ENCODE measurements at regions not wholly inside any gene's neighbourhood (a gene's known extent, or its start where the extent isn't known, plus 50 kb on each side); places are given as distances from the start of the nearest gene placed in this dataset.

- Histone ChIP-seq H3K4me1 (no peaks in the 10 kb centered on the region), H3K27me3 (no peaks in the 10 kb centered on the region), H3K4me3 (ENCODE audit: low read depth, low read length) (no peak overlapping the region), H3K36me3 (no peaks in the 10 kb centered on the region), H3K9me3 (no peaks in the 10 kb centered on the region)
- DNase-seq, result no peak
- no peak for TF ChIP-seq CTCF (IDR thresholded peaks at IDR 0.05; ENCODE audit: low read depth, low read length)
Observed at GRCh38 chr10:4504550-4504949, 321.5 kb upstream of the AKR1E2 start.

- DNase-seq, result no peak
- Histone ChIP-seq H3K9me3 (no peaks in the 10 kb centered on the region), H3K4me3 (ENCODE audit: low read depth, low read length) (no peak overlapping the region), H3K4me1 (no peaks in the 10 kb centered on the region), H3K27me3 (no peaks in the 10 kb centered on the region), H3K36me3 (no peaks in the 10 kb centered on the region)
- no peak for TF ChIP-seq CTCF (IDR thresholded peaks at IDR 0.05; ENCODE audit: low read depth, low read length)
Observed at GRCh38 chr10:4503076-4503475, 322.9 kb upstream of the AKR1E2 start.

DNA sequence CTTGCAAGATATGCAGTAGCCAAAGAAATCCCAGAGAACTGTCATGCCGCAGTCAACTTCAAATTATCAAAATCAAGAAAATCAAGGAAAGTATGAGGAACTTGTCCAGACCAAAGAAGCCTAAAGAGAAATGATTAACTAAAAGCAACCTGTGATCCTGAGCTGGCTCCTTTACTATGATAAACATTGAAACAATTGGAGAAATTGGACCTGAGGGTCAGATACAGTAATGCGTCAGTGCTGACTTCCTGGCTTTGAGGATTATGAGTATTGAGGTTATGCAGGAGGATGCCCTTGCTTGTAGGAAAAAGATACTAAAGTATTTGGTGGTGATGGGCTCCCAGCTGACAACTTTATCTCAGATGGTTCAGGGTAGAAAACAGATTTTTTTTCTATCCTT lies 324.7 kb upstream of the AKR1E2 start:
- Histone ChIP-seq H3K27me3 (no peaks in the 10 kb centered on the region), H3K4me3 (ENCODE audit: low read depth, low read length) (no peak overlapping the region), H3K4me1 (no peaks in the 10 kb centered on the region), H3K36me3 (no peaks in the 10 kb centered on the region), H3K9me3 (no peaks in the 10 kb centered on the region)
- no peak for TF ChIP-seq CTCF (IDR thresholded peaks at IDR 0.05; ENCODE audit: low read depth, low read length)
- no peak for DNase-seq

- DNase-seq, result no peak
- H3K36me3 ChIP-seq, result no peaks in the 10 kb centered on the region
- no peaks in the 10 kb centered on the region for H3K27me3 ChIP-seq
- no peaks in the 10 kb centered on the region for H3K9me3 ChIP-seq
- no peak for TF ChIP-seq CTCF (IDR thresholded peaks at IDR 0.05; ENCODE audit: low read depth, low read length)
- H3K4me3 ChIP-seq (ENCODE audit: low read depth, low read length), result no peak overlapping the region
- H3K4me1 ChIP-seq, result no peaks in the 10 kb centered on the region
Observed at GRCh38 chr10:4498711-4499251, 327.2 kb upstream of the AKR1E2 start.

DNA sequence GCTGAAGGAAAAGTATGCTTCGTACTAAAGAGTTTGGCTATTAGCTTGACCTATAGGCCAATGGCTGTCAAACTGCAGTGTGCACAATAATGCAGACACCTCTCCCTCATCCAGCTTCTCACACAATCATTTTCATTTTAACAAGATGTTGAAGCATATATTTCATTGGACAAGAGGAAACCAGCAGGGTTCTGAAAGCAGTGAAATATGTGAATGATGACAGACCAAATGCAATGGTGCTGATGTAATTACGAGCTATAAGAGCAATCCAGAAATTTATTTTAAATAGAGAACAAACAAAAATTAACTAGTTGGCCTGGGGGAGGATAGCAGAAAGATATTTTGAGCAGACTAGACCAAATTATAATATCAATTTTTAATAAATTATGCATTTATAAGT lies 331.5 kb upstream of the AKR1E2 start:
- Histone ChIP-seq H3K36me3 (no peaks in the 10 kb centered on the region), H3K4me3 (ENCODE audit: low read depth, low read length) (no peak overlapping the region), H3K27me3 (no peaks in the 10 kb centered on the region), H3K4me1 (no peaks in the 10 kb centered on the region), H3K9me3 (no peaks in the 10 kb centered on the region)
- TF ChIP-seq CTCF (IDR thresholded peaks at IDR 0.05; ENCODE audit: low read depth, low read length), result no peak
- DNase-seq, result no peak

DNA sequence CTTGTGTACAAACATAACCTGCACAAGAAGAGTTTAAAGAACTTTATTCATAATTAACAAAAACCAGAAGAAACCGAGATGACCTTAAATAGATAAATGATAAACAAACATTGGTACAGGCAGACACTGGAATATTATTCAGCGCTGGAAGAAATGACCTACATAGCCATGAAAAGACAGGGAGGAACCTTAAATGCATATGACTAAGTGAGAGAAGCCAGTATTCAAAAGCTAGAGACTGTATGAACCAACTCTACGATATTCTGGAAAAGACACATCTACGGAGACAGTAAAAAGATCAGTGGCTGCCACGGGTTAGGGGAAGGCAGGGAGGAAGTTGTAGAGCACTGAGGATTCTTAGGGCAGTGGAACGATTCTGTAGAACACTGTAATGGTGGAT lies 333.8 kb upstream of the AKR1E2 start:
- TF ChIP-seq CTCF (IDR thresholded peaks at IDR 0.05; ENCODE audit: low read depth, low read length), result no peak
- Histone ChIP-seq H3K9me3 (no peaks in the 10 kb centered on the region), H3K36me3 (no peaks in the 10 kb centered on the region), H3K4me1 (no peaks in the 10 kb centered on the region), H3K4me3 (ENCODE audit: low read depth, low read length) (no peak overlapping the region), H3K27me3 (no peaks in the 10 kb centered on the region)
- no peak for DNase-seq
